ENCODE measurements at regions not wholly inside any gene's neighbourhood (a gene's known extent, or its start where the extent isn't known, plus 50 kb on each side); places are given as distances from the start of the nearest gene placed in this dataset.

DNA sequence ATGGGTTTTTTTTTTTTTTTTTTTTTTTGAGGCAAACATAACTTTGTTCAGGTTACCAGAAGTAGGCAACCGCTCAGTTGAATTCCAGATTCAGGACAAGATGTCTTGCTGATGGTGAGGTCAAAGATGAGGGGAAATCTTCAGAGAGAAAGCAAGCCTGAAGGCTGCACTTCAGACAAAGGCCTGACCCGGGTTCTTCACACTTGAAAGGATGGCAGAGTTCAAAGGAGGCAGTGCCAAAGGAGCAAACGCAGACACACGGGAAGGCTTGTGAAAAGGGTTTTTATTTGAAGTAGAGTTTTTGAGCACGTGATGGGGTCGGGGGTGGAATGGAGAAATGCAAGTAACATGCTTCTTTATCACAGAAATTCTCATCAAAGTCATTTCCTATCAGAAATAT lies 960.2 kb upstream of the EEF2KMT start:
- in situ Hi-C loops (cut with MboI) = no loop called here

DNA sequence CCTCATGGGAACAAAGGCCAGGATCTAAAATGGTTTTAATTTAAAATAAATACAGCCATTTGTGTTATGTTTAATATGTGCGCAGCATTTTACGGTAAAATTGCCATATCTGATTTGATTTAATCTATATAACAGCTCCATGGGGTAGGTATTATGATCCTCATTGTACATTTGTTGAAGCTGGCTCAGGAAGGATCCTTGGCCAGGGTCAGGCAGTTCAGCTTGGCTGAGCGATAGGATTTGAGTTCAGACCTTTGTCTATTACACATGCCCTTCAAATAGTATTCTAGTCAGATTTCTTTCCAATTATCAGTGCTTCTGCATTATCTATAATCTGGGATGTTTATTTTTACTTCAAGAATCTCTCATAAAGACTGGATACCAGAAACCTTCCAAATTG lies 950.4 kb upstream of the EEF2KMT start:
- TF ChIP-seq EZH2 (IDR thresholded peaks at IDR 0.05; ENCODE audit: insufficient read depth, poor library complexity, severe bottlenecking) = no peak
- TF ChIP-seq EZH2phosphoT487 (IDR thresholded peaks at IDR 0.05; ENCODE audit: insufficient read depth, low read depth) = no peak
- Histone ChIP-seq H3K4me2 (ENCODE audit: unreplicated experiment) (no peak overlapping the region), H3K27me3 (replicated peaks; ENCODE audit: insufficient read depth) (no peaks in the 10 kb centered on the region), H3K79me2 (ENCODE audit: insufficient read depth) (no peaks in the 10 kb centered on the region), H3K4me1 (ENCODE audit: insufficient read depth) (no peaks in the 10 kb centered on the region), H3K9me3 (ENCODE audit: low read depth) (no peaks in the 10 kb centered on the region), H4K20me1 (ENCODE audit: insufficient read depth) (no peaks in the 10 kb centered on the region), H3K9me2 (ENCODE audit: insufficient read depth) (no peaks in the 10 kb centered on the region), H3F3A (ENCODE audit: insufficient read depth) (no peaks in the 10 kb centered on the region), H2AFZ (no peak overlapping the region), H3K9ac (no peak overlapping the region), H3K4me3 (no peak overlapping the region), H3K27ac (no peak overlapping the region), H3K36me3 (ENCODE audit: low read depth) (no peaks in the 10 kb centered on the region)
- DNase-seq = no peak
- in situ Hi-C loops (cut with MboI) = no loop called here
- WGBS, 2 experiments (ENCODE audit: low coverage in 1 of 2, low lambda C conversion rate in 2 of 2, missing lambda C conversion rate in 2 of 2) = 5 to 7% methylated on average over 3 of the region's 3 CpGs

More for the DNA sequence above, 960.2 kb upstream of the EEF2KMT start:
- Histone ChIP-seq H3K36me3 (ENCODE audit: low read depth) (no peaks in the 10 kb centered on the region), H4K20me1 (ENCODE audit: insufficient read depth) (no peaks in the 10 kb centered on the region), H3K79me2 (ENCODE audit: insufficient read depth) (no peaks in the 10 kb centered on the region), H3K4me2 (ENCODE audit: unreplicated experiment) (no peak overlapping the region), H3K9me2 (ENCODE audit: insufficient read depth) (no peaks in the 10 kb centered on the region), H3K27me3 (replicated peaks; ENCODE audit: insufficient read depth) (no peaks in the 10 kb centered on the region), H3K4me3 (no peak overlapping the region), H2AFZ (no peak overlapping the region), H3K4me1 (ENCODE audit: insufficient read depth) (no peaks in the 10 kb centered on the region), H3F3A (ENCODE audit: insufficient read depth) (no peaks in the 10 kb centered on the region), H3K27ac (no peak overlapping the region), H3K9ac (no peak overlapping the region), H3K9me3 (ENCODE audit: low read depth) (no peaks in the 10 kb centered on the region)
- DNase-seq = no peak
- TF ChIP-seq EZH2phosphoT487 (IDR thresholded peaks at IDR 0.05; ENCODE audit: insufficient read depth, low read depth) = no peak
- WGBS, 2 experiments (ENCODE audit: low coverage in 1 of 2, low lambda C conversion rate in 2 of 2, missing lambda C conversion rate in 2 of 2) = 13 to 17% methylated on average over 6 of the region's 6 CpGs

DNA sequence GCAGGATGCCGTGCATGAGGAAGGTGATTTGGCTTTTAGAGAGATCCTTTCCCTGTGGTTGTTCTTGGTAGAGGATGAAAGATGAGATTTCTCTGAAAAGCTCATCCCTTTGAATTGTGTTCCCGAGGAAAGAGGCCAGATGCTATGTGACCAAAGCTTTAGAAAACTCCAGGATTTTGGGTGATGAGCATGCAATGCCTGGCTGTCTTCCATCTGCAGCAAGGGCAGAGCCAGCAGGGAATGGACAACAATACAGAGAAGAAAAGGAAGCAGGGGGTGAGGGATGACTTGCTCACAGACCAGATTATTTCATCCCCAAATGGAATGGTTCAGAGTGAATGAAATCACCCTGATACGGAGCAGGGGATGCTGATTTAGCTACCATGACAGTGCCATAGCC lies 949.7 kb upstream of the EEF2KMT start:
- no peaks in the 10 kb centered on the region for H3K79me2 ChIP-seq (ENCODE audit: insufficient read depth)
- no peaks in the 10 kb centered on the region for H3K27me3 ChIP-seq (replicated peaks; ENCODE audit: insufficient read depth)
- DNase-seq = no peak
- H3K4me1 ChIP-seq (ENCODE audit: insufficient read depth) = no peaks in the 10 kb centered on the region
- no peak overlapping the region for H3K4me3 ChIP-seq
- no peaks in the 10 kb centered on the region for H3K9me3 ChIP-seq (ENCODE audit: low read depth)
- H3K9me2 ChIP-seq (ENCODE audit: insufficient read depth) = no peaks in the 10 kb centered on the region
- no peak overlapping the region for H3K27ac ChIP-seq
- H3F3A ChIP-seq (ENCODE audit: insufficient read depth) = no peaks in the 10 kb centered on the region
- no peak overlapping the region for H3K4me2 ChIP-seq (ENCODE audit: unreplicated experiment)
- no peaks in the 10 kb centered on the region for H3K36me3 ChIP-seq (ENCODE audit: low read depth)
- H2AFZ ChIP-seq = no peak overlapping the region
- in situ Hi-C loops (cut with MboI) = no loop called here
- no peaks in the 10 kb centered on the region for H4K20me1 ChIP-seq (ENCODE audit: insufficient read depth)
- WGBS, 2 experiments (ENCODE audit: low coverage in 1 of 2, low lambda C conversion rate in 2 of 2, missing lambda C conversion rate in 2 of 2) = 1 to 3% methylated on average over 3 of the region's 3 CpGs
- H3K9ac ChIP-seq = no peak overlapping the region
- no peak for TF ChIP-seq EZH2 (IDR thresholded peaks at IDR 0.05; ENCODE audit: insufficient read depth, poor library complexity, severe bottlenecking)
- no peak for TF ChIP-seq EZH2phosphoT487 (IDR thresholded peaks at IDR 0.05; ENCODE audit: insufficient read depth, low read depth)

DNA sequence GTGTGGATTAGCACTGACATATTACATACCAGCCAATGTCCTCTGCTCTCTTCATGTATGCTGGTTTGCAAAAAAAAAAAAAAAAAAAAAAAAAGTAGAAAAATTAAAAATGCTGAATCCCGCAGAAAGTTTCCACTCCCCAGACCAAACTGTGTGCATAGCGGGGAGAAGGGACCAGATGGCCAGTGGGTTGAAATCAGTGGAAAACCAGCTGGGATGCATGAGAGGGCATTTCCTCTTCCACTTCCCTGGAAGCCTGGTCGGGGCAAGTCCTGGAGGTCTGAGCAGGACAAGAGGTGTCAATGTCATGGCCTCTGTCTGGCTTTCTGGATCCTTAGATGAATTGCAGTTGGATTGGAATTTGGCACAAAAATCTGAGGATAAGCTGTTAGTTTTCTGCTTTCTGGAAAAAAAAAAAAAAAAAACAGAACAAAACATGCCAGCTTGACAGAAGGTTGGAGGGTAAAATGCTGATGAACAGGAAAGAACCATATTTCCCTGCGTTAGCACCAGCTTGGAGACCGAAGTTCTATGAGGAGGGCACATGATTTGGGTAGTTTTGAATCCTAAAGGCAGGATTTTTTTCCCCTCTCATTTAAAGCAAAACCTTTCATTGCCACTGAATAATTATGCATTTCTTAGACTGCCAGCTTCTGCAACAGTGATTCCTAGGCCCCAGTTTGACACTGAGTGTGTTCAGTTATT lies 941.5 kb upstream of the EEF2KMT start:
- Histone ChIP-seq H4K20me1 (ENCODE audit: insufficient read depth) (no peaks in the 10 kb centered on the region), H3F3A (ENCODE audit: insufficient read depth) (no peaks in the 10 kb centered on the region), H2AFZ (no peak overlapping the region), H3K36me3 (ENCODE audit: low read depth) (no peaks in the 10 kb centered on the region), H3K4me1 (ENCODE audit: insufficient read depth) (no peaks in the 10 kb centered on the region), H3K9me3 (ENCODE audit: low read depth) (no peaks in the 10 kb centered on the region), H3K4me2 (ENCODE audit: unreplicated experiment) (no peak overlapping the region), H3K27ac (no peak overlapping the region), H3K9ac (no peak overlapping the region), H3K79me2 (ENCODE audit: insufficient read depth) (no peaks in the 10 kb centered on the region), H3K4me3 (no peak overlapping the region), H3K9me2 (ENCODE audit: insufficient read depth) (no peaks in the 10 kb centered on the region), H3K27me3 (replicated peaks; ENCODE audit: insufficient read depth) (no peaks in the 10 kb centered on the region)
- whole genome bisulfite sequencing, 2 experiments (ENCODE audit: low coverage in 1 of 2, low lambda C conversion rate in 2 of 2, missing lambda C conversion rate in 2 of 2) = 40 to 47% methylated on average over 5 of the region's 5 CpGs
- in situ Hi-C loops (cut with MboI) = no loop called here
- no peak for TF ChIP-seq EZH2 (IDR thresholded peaks at IDR 0.05; ENCODE audit: insufficient read depth, poor library complexity, severe bottlenecking)
- TF ChIP-seq EZH2phosphoT487 (IDR thresholded peaks at IDR 0.05; ENCODE audit: insufficient read depth, low read depth) = no peak
- DNase-seq = no peak

DNA sequence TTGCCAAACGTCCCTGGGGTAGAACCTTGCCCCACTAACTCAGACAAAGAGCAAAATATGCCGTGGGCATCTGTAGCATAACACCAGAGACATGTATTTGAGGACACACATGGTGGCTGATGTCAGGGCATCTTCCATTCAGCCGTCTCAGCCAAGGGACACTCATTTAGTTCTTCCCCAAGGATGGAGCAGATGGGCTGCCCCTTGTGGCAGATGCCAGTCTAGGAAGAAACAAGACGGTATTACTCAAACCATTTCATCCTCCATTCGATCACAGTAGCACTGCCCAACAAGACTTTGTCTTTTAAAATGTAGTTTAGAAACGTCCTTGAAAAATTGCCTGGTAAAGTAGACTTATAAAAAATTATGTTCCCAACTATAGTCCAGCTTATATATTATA lies 937.6 kb upstream of the EEF2KMT start:
- no peaks in the 10 kb centered on the region for H3F3A ChIP-seq (ENCODE audit: insufficient read depth)
- no peak overlapping the region for H3K4me2 ChIP-seq (ENCODE audit: unreplicated experiment)
- H3K36me3 ChIP-seq (ENCODE audit: low read depth) = no peaks in the 10 kb centered on the region
- no peak for DNase-seq
- no peak overlapping the region for H3K27ac ChIP-seq
- in situ Hi-C loops (cut with MboI) = no loop called here
- WGBS, 2 experiments (ENCODE audit: low coverage in 1 of 2, low lambda C conversion rate in 2 of 2, missing lambda C conversion rate in 2 of 2) = 15 to 19% methylated on average over 6 of the region's 6 CpGs
- TF ChIP-seq EZH2 (IDR thresholded peaks at IDR 0.05; ENCODE audit: insufficient read depth, poor library complexity, severe bottlenecking) = no peak
- H3K27me3 ChIP-seq (replicated peaks; ENCODE audit: insufficient read depth) = no peaks in the 10 kb centered on the region
- no peaks in the 10 kb centered on the region for H4K20me1 ChIP-seq (ENCODE audit: insufficient read depth)
- no peaks in the 10 kb centered on the region for H3K9me3 ChIP-seq (ENCODE audit: low read depth)
- H3K4me1 ChIP-seq (ENCODE audit: insufficient read depth) = no peaks in the 10 kb centered on the region
- H3K9ac ChIP-seq = no peak overlapping the region
- no peaks in the 10 kb centered on the region for H3K79me2 ChIP-seq (ENCODE audit: insufficient read depth)
- no peak overlapping the region for H2AFZ ChIP-seq
- no peak overlapping the region for H3K4me3 ChIP-seq
- no peaks in the 10 kb centered on the region for H3K9me2 ChIP-seq (ENCODE audit: insufficient read depth)

Data from GM23248 (cell line).